ENCODE measurements at regions not wholly inside any gene's neighbourhood (a gene's known extent, or its start where the extent isn't known, plus 50 kb on each side); places are given as distances from the start of the nearest gene placed in this dataset.

- no peak for DNase-seq
- H3K27me3 ChIP-seq: no peaks in the 10 kb centered on the region
- H3K36me3 ChIP-seq: no peaks in the 10 kb centered on the region
- H3K4me1 ChIP-seq: peaks cover 0 to 5% of the 10 kb centered on the region in 2 donors
- H3K27ac ChIP-seq: no peak overlapping the region
- no peaks in the 10 kb centered on the region for H3K9me3 ChIP-seq
- intact Hi-C loops (cut with DNase I): no loop called here
- WGBS, 2 donors: 64 to 71% methylated on average over 8 of the region's 8 CpGs
- no peak overlapping the region for H3K4me3 ChIP-seq (replicated peaks in 1 of 3)
- TF ChIP-seq POLR2A (IDR thresholded peaks at IDR 0.05): no peak
- TF ChIP-seq, protein P1, sequence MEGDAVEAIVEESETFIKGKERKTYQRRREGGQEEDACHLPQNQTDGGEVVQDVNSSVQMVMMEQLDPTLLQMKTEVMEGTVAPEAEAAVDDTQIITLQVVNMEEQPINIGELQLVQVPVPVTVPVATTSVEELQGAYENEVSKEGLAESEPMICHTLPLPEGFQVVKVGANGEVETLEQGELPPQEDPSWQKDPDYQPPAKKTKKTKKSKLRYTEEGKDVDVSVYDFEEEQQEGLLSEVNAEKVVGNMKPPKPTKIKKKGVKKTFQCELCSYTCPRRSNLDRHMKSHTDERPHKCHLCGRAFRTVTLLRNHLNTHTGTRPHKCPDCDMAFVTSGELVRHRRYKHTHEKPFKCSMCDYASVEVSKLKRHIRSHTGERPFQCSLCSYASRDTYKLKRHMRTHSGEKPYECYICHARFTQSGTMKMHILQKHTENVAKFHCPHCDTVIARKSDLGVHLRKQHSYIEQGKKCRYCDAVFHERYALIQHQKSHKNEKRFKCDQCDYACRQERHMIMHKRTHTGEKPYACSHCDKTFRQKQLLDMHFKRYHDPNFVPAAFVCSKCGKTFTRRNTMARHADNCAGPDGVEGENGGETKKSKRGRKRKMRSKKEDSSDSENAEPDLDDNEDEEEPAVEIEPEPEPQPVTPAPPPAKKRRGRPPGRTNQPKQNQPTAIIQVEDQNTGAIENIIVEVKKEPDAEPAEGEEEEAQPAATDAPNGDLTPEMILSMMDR (IDR thresholded peaks at IDR 0.05): no peak
Measured at GRCh38 chr4:15295421-15296162, 132.2 kb upstream of the C1QTNF7 start.

DNA sequence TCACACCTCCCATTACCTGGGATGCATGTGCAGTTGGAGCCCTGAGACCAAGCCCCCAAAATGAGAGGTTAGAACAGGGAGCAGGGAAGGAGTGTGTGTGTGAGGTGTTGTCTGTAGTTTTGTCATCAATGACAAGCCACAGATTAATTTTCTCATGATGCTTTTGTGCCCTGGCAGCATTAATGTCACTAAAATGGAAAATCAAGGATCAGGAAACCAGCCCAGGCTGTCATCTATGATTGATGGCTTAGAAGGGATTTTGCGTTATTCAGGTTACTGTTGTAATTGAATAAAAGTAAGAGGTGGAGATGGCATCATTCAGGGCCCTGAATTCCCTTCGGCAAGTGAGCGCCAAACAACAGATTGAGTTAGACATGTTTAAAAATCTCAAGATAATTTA, 130.5 kb upstream of the C1QTNF7 start:
- intact Hi-C loops (cut with DNase I): no loop called here
- H3K27ac ChIP-seq: no peak overlapping the region
- peaks cover 0 to 5% of the 10 kb centered on the region in 2 donors for H3K4me1 ChIP-seq
- no peak overlapping the region for H3K4me3 ChIP-seq (replicated peaks in 1 of 3)
- 96% methylated on average over 3 of the region's 3 CpGs for WGBS, 2 donors
- no peaks in the 10 kb centered on the region for H3K27me3 ChIP-seq
- no peaks in the 10 kb centered on the region for H3K36me3 ChIP-seq
- TF ChIP-seq POLR2A (IDR thresholded peaks at IDR 0.05): no peak
- TF ChIP-seq, protein P1 (IDR thresholded peaks at IDR 0.05): no peak
- no peaks in the 10 kb centered on the region for H3K9me3 ChIP-seq
- DNase-seq: no peak

DNA sequence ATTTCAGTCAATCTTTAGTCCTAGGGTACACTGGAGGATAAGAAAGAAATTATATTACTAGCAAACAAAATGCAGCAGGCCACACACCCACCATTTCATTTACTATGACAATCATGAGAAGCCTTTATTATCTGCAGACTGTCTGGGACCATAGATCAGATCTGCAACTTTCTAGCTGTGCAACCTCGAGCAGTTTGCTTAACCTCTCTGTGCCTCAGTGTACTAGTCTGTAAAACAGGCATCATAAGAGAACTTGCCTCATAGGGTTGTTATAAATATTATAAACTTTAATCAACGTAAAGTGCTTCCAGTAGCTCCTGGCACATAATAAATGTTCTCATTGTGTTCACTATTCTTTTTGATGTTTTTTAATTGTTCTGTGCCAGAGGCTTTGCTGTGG, 128.2 kb upstream of the C1QTNF7 start:
- Histone ChIP-seq H3K9me3 (no peaks in the 10 kb centered on the region), H3K36me3 (no peaks in the 10 kb centered on the region), H3K4me1 (peaks cover 5 to 27% of the 10 kb centered on the region in 2 donors), H3K4me3 (replicated peaks in 1 of 3) (no peak overlapping the region), H3K27ac (no peak overlapping the region), H3K27me3 (no peaks in the 10 kb centered on the region)
- TF ChIP-seq, protein P1 (IDR thresholded peaks at IDR 0.05): no peak
- TF ChIP-seq POLR2A (IDR thresholded peaks at IDR 0.05): no peak
- 79 to 88% methylated on average over 2 of the region's 2 CpGs for WGBS, 2 donors
- intact Hi-C loops (cut with DNase I): no loop called here
- DNase-seq: no peak

DNA sequence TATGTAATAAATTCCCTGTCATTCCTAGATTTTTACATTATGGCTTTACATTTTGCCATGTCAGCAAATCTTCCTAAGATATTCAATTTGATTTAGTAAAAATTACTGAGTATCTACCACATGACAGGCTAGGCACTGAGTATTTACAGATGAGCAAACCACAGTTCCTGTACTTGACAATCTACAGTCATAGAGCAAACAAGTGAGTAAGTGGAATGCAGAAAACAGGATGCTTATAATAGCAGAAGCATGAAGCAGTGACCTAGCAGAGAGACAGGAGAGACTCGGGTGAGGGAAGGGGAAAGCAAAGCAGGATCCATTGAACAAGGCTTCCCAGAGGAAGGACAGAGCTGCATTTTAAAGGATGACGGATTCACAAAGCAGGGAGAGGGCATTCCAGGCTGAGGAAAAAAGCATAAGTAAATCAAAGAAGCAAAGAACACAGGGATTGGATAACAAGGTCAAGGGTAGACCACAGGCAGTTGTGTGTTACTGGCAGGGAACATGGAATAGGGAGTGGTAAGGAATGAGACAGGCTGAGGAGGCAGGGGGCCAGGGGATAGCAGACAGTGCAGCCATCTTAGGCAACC, 124.7 kb upstream of the C1QTNF7 start:
- Histone ChIP-seq H3K4me1 (peaks cover 5 to 30% of the 10 kb centered on the region in 2 donors), H3K9me3 (no peaks in the 10 kb centered on the region), H3K36me3 (no peaks in the 10 kb centered on the region), H3K27me3 (no peaks in the 10 kb centered on the region), H3K27ac (peak overlapping the region in 1 of 3 donors; percentile 65), H3K4me3 (replicated peaks in 1 of 3) (no peak overlapping the region)
- no peak for DNase-seq
- WGBS, 2 donors: 41 to 46% methylated on average over 2 of the region's 2 CpGs
- no peak for TF ChIP-seq POLR2A (IDR thresholded peaks at IDR 0.05)
- TF ChIP-seq, protein P1 (IDR thresholded peaks at IDR 0.05): no peak
- intact Hi-C loops (cut with DNase I): no loop called here

DNA sequence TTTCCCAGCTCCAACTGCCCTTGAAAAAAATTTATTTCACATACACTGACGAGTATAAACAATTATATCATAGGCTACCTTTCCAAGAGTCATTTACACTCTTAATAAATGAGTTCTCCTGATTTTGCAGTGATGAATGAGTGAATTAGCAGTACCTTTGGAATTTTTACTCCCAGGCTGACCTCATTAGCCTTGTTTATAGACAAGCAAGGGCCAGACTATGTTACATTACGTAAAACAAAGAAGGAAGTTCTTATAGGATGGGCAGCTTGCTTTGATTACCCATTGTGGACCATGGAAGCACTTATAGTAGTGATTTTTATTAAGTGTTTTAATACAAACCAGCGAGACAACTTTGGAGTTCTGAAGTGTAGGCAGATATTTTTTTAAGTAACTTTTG, 112.9 kb upstream of the C1QTNF7 start:
- intact Hi-C loops (cut with DNase I): no loop called here
- no peaks in the 10 kb centered on the region for H3K4me1 ChIP-seq
- H3K27ac ChIP-seq: no peak overlapping the region
- no peak for TF ChIP-seq POLR2A (IDR thresholded peaks at IDR 0.05)
- TF ChIP-seq, protein P1 (IDR thresholded peaks at IDR 0.05): no peak
- H3K36me3 ChIP-seq: no peaks in the 10 kb centered on the region
- no peak for DNase-seq
- no peaks in the 10 kb centered on the region for H3K27me3 ChIP-seq
- H3K9me3 ChIP-seq: no peaks in the 10 kb centered on the region
- no peak overlapping the region for H3K4me3 ChIP-seq (replicated peaks in 1 of 3)
- WGBS, 2 donors: 48 to 51% methylated on average over 3 of the region's 3 CpGs
